Activated T-helper 17 cell treated with anti-CD3 and anti-CD28 coated beads, Interleukin-2, amount 50 U/mL, for 72 hours (primary cell): ENCODE measurements at regions not wholly inside any gene's neighbourhood (a gene's known extent, or its start where the extent isn't known, plus 50 kb on each side); places are given as distances from the start of the nearest gene placed in this dataset.

ENCODE experiments used
- ATAC-seq: fragments of 150-1000 bp; cut with Tn5 transposase; replicated peaks from 2 replicates; pipeline ENCODE4 v1.10.0; 2021; ENCODE audit warnings: mild to moderate bottlenecking, moderate library complexity
- H3K27ac Mint-ChIP-seq: one replicate; pipeline ENCODE4 v1.8.0; 2022; ENCODE audit warnings: mixed read lengths
- H3K27me3 Mint-ChIP-seq: one replicate; pipeline ENCODE4 v1.8.0; 2022; ENCODE audit warnings: mixed read lengths
- H3K36me3 Mint-ChIP-seq: one replicate; pipeline ENCODE4 v1.8.0; 2022; ENCODE audit warnings: low read depth, mild to moderate bottlenecking, mixed read lengths
- H3K4me1 Mint-ChIP-seq: one replicate; pipeline ENCODE4 v1.8.0; 2022; ENCODE audit warnings: mixed read lengths
- H3K4me3 Mint-ChIP-seq: one replicate; pipeline ENCODE4 v1.8.0; 2022; ENCODE audit warnings: mild to moderate bottlenecking, mixed read lengths
- H3K9me3 Mint-ChIP-seq: one replicate; pipeline ENCODE4 v1.8.0; 2022; ENCODE audit warnings: mixed read lengths

DNA sequence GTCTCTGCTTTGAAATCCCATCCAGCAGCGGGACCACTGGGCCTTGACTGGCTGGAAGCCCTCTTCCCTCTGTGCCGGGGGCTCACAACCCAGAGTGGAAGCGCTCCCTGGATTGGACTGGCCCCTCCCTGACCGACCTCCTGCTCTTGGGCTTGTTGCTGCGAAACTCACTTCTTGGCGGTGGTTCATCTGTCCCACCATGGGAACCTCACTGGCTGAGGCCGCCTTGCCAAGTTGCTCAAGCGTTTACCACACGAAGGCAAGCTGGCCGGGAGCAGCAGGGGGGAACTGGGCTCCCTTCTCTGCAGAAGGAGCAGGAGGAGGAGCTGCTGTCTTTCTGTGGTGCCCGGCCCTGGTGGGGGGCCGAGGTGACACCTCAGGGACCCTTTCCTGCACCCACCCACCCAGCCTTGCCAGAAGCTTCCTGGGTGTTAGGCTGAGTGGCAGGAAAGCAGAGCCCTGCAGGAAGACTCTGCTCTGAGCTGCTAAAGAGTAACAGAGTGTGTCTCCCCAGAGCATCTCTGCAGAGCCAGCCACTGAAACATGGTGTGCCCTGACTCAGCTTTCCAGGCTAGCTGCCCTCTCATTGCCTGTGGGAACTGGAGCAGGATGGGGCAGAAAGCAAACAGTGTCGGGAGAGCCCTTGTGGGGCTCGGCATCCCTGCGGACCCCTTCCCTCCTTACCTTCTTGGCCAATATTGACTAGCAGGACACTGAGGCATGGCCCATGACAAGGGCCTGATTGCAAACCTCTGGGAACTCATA, 88.5 kb upstream of the ALX4 start:
- Mint-ChIP-seq H3K36me3 (no peaks in the 10 kb centered on the region), H3K4me3 (no peak overlapping the region), H3K9me3 (no peaks in the 10 kb centered on the region), H3K27me3 (peaks cover 29% of the 10 kb centered on the region), H3K27ac (no peak overlapping the region), H3K4me1 (no peaks in the 10 kb centered on the region)
- no peak for ATAC-seq

GRCh38 chr11:44399968-44400367, 90.0 kb upstream of the ALX4 start:
- H3K36me3 Mint-ChIP-seq, result no peaks in the 10 kb centered on the region
- H3K9me3 Mint-ChIP-seq, result no peaks in the 10 kb centered on the region
- no peak overlapping the region for H3K27ac Mint-ChIP-seq
- H3K4me1 Mint-ChIP-seq, result no peaks in the 10 kb centered on the region
- ATAC-seq, result peak; percentile 24
- H3K4me3 Mint-ChIP-seq, result no peak overlapping the region
- peaks cover 19% of the 10 kb centered on the region for H3K27me3 Mint-ChIP-seq

DNA sequence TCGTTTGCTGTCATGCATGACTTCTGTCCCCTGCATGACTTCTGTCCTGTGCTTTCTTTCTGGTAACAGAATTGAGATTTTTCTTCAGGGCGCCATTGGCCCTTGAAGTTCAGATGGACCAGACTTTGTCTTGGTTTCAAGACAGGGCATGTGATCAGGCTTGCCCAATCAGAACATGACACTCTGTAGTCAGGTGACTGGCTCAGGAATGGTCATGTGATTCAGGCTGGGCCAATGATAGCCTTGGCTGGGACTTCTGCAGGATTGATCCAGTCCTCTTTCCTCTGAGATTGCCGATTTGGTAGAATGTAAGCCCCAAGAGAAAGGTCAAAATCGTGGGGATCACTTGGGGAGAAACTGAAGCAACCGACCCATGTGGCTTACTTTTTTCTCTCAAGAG, 90.5 kb upstream of the ALX4 start:
- H3K4me3 Mint-ChIP-seq, result no peak overlapping the region
- H3K9me3 Mint-ChIP-seq, result no peaks in the 10 kb centered on the region
- no peaks in the 10 kb centered on the region for H3K4me1 Mint-ChIP-seq
- H3K27me3 Mint-ChIP-seq, result peaks cover 23% of the 10 kb centered on the region
- H3K27ac Mint-ChIP-seq, result no peak overlapping the region
- no peaks in the 10 kb centered on the region for H3K36me3 Mint-ChIP-seq
- ATAC-seq, result no peak

DNA sequence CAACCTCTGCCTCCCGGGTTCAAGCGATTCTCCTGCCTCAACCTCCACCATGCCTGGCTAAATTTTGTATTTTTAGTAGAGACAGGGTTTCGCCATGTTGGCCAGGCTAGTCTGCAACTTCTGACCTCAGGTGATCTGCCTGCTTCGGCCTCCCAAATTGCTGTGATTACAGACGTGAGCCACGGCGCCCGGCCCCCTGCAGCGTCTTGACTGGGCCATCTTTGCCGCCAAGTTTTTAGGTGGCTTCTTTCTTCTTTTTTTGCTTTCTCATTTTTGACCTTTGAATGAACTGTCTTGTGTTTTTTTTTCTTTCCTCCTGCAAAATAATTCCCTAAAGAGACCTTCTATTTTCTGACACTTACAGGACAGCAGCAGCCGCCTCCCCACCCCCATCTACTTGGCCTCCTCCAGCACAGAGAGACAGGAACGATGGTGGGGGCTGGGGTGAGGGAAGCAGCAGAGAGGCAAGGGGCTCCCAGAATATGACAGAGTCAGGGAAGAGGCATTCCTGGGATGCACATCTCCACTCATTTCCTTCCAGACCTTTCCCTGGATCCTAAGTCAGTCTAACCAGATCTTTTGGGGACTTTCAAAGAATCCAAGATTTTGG, 92.6 kb upstream of the ALX4 start:
- peaks cover 23% of the 10 kb centered on the region for H3K27me3 Mint-ChIP-seq
- no peak for ATAC-seq
- no peaks in the 10 kb centered on the region for H3K36me3 Mint-ChIP-seq
- no peak overlapping the region for H3K4me3 Mint-ChIP-seq
- H3K27ac Mint-ChIP-seq, result no peak overlapping the region
- no peaks in the 10 kb centered on the region for H3K9me3 Mint-ChIP-seq
- H3K4me1 Mint-ChIP-seq, result no peaks in the 10 kb centered on the region

DNA sequence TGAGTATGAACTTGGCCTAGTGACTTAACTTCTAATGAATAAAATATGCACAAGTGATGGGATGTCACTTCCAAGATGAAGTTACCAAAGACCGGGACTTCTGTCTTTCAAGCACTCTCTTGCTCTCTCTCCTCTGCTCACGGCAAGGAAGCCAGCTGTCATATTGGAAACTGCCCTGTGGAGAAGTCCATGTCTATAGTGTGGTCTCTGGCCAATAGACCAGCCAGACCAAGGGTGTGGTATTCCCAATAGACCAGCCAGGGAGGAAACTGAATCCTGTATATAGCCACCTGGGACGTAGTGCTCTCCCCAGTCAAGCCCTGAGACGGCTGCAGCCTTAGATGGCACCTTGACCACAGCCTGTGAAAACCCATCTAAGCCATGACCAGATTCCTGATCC, 93.2 kb upstream of the ALX4 start:
- no peak overlapping the region for H3K4me3 Mint-ChIP-seq
- peaks cover 22% of the 10 kb centered on the region for H3K27me3 Mint-ChIP-seq
- no peak for ATAC-seq
- H3K4me1 Mint-ChIP-seq, result no peaks in the 10 kb centered on the region
- H3K9me3 Mint-ChIP-seq, result no peaks in the 10 kb centered on the region
- no peak overlapping the region for H3K27ac Mint-ChIP-seq
- no peaks in the 10 kb centered on the region for H3K36me3 Mint-ChIP-seq

DNA sequence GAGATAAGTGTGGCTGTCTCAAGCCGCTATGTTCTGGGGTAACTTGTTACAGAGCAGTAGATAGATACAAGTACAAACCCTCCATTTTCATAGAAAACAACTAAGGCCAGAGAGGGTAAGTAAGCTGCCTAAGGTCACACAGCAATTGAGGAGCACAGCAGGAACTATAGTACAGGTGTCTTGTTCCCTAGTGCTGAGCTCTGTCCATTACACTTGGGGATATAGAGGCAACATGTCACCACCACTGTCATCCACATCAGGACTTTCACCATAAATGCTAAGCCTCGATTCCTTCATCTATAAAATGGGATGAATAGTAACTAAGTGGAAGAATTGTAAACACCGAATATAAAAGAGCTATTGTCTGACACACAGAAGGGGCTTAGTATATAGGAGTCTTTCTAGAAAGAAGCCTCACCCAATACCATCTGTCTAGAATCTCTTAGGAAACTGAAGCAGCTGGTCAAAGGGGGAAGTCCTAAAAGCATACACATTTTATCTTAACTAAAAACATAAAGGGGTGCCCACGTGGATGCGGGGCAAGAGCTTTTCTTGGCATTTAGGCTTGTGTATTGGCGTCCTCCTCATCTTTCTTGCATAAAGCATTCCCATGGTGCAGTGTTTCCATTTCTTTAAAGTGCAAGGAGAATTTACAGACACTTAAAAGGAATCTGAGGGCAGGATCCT, 93.8 kb upstream of the ALX4 start:
- Mint-ChIP-seq H3K4me1 (no peaks in the 10 kb centered on the region), H3K36me3 (no peaks in the 10 kb centered on the region), H3K27ac (no peak overlapping the region), H3K9me3 (no peaks in the 10 kb centered on the region), H3K4me3 (no peak overlapping the region), H3K27me3 (peaks cover 28% of the 10 kb centered on the region)
- no peak for ATAC-seq

- Mint-ChIP-seq H3K27me3 (peaks cover 29% of the 10 kb centered on the region), H3K4me1 (no peaks in the 10 kb centered on the region), H3K4me3 (no peak overlapping the region), H3K27ac (no peak overlapping the region), H3K9me3 (no peaks in the 10 kb centered on the region), H3K36me3 (no peaks in the 10 kb centered on the region)
- ATAC-seq, result no peak
These were observed 94.4 kb upstream of the ALX4 start for GRCh38 chr11:44404301-44404700.

DNA sequence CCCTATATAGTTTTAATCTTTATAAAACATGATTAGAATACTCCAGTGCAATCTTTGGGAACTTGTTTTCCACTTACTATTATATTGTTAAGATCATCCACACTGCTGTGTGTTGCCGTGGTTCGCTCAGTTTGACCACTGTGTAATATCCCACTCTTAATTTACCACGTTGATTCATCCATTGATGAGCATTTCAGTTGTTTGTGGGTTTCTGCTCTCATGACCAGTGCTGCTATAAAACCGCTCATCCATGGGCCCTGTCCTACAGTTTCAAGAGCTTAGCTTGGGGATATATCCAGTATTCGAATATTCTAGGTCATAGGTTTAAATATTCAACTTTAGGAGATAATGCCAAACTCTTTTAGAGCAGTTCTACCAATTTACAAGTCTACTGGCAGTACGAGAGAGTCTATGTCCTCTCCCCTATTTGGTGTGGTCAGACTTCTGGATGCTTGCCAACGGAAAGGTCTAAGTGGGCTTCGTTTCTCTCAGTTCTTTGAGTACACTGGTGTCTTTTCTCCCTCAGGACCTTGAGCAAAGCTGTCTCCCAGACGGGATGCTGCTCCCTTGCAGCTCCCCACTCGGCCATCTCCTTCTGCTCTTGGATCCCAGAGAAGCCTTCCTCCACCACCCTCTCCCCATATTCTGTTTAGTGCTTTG, 94.9 kb upstream of the ALX4 start:
- ATAC-seq, result no peak
- H3K4me1 Mint-ChIP-seq, result no peaks in the 10 kb centered on the region
- H3K27me3 Mint-ChIP-seq, result peaks cover 33% of the 10 kb centered on the region

GRCh38 chr11:44407211-44407996, 97.5 kb upstream of the ALX4 start:
- Mint-ChIP-seq H3K4me3 (no peak overlapping the region), H3K36me3 (no peaks in the 10 kb centered on the region), H3K4me1 (no peaks in the 10 kb centered on the region), H3K27ac (no peak overlapping the region), H3K27me3 (peaks cover 45% of the 10 kb centered on the region), H3K9me3 (no peaks in the 10 kb centered on the region)
- ATAC-seq, result no peak

More for the DNA sequence above, 94.9 kb upstream of the ALX4 start:
- Mint-ChIP-seq H3K36me3 (no peaks in the 10 kb centered on the region), H3K27ac (no peak overlapping the region), H3K4me3 (no peak overlapping the region), H3K9me3 (no peaks in the 10 kb centered on the region)

GRCh38 chr11:44408141-44408540, 98.2 kb upstream of the ALX4 start:
- no peaks in the 10 kb centered on the region for H3K9me3 Mint-ChIP-seq
- peaks cover 48% of the 10 kb centered on the region for H3K27me3 Mint-ChIP-seq
- H3K4me1 Mint-ChIP-seq, result no peaks in the 10 kb centered on the region

GRCh38 chr11:44408711-44409470, 99.0 kb upstream of the ALX4 start:
- Mint-ChIP-seq H3K9me3 (no peaks in the 10 kb centered on the region), H3K4me1 (no peaks in the 10 kb centered on the region), H3K27ac (no peak overlapping the region), H3K4me3 (no peak overlapping the region), H3K36me3 (no peaks in the 10 kb centered on the region), H3K27me3 (peaks cover 48% of the 10 kb centered on the region)
- ATAC-seq, result no peak

More at GRCh38 chr11:44408141-44408540, 98.2 kb upstream of the ALX4 start:
- ATAC-seq, result no peak
- H3K27ac Mint-ChIP-seq, result no peak overlapping the region
- H3K36me3 Mint-ChIP-seq, result no peaks in the 10 kb centered on the region
- no peak overlapping the region for H3K4me3 Mint-ChIP-seq

- peaks cover 48% of the 10 kb centered on the region for H3K27me3 Mint-ChIP-seq
- no peaks in the 10 kb centered on the region for H3K4me1 Mint-ChIP-seq
- ATAC-seq, result no peak
- no peak overlapping the region for H3K4me3 Mint-ChIP-seq
- H3K9me3 Mint-ChIP-seq, result no peaks in the 10 kb centered on the region
- H3K36me3 Mint-ChIP-seq, result no peaks in the 10 kb centered on the region
- no peak overlapping the region for H3K27ac Mint-ChIP-seq
These were observed 99.8 kb upstream of the ALX4 start for GRCh38 chr11:44409558-44410236.

DNA sequence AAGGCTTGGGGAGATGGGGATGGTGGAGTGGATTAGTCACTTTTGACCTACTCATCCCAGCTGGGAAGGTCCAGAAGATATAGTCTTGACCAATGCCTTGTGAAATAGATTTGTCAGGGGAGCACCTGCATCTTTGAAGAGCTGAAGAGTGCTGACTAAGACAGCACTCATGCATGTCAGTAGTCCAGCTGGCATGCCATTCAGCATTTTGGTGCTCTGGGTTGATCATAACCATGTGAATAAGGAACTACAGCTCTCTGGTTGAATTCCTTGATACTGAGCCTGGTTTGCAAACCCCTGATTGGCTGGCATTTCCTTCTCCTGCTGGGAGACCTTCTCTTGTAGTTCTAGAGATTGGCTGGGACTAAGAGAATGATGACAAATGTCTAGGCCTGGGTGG, 106.8 kb upstream of the ALX4 start:
- Mint-ChIP-seq H3K36me3 (no peaks in the 10 kb centered on the region), H3K27me3 (peaks cover 26% of the 10 kb centered on the region), H3K4me1 (no peaks in the 10 kb centered on the region), H3K9me3 (no peaks in the 10 kb centered on the region), H3K27ac (no peak overlapping the region), H3K4me3 (no peak overlapping the region)
- ATAC-seq, result no peak
